ENCODE measurements at regions not wholly inside any gene's neighbourhood (a gene's known extent, or its start where the extent isn't known, plus 50 kb on each side); places are given as distances from the start of the nearest gene placed in this dataset.
"Not testable (repeated sequence)": the region's sequence is repeated elsewhere in the genome, so short reads cannot be mapped to it uniquely, and the experiment has no call there.

GRCh38 chr1:148679050-148679786 is 69.4 kb upstream of the NUDT4B start:
- not testable (repeated sequence) for H3K27ac Mint-ChIP-seq; H3K36me3 Mint-ChIP-seq; H3K4me1 Mint-ChIP-seq (ENCODE audit: low read depth in 2 of 2); H3K9me3 Mint-ChIP-seq; H3K27me3 Mint-ChIP-seq
- peak; percentile 71 to 75 for ATAC-seq
- peak; percentile 69 for DNase-seq (ENCODE audit: low spot score)
- H3K4me3 Mint-ChIP-seq = peak overlapping the region; percentile 69

GRCh38 chr1:148679787-148680326 is 68.7 kb upstream of the NUDT4B start:
- H3K27me3 Mint-ChIP-seq; H3K36me3 Mint-ChIP-seq; H3K9me3 Mint-ChIP-seq; H3K4me1 Mint-ChIP-seq (ENCODE audit: low read depth in 2 of 2); DNase-seq (ENCODE audit: low spot score); H3K27ac Mint-ChIP-seq: not testable (repeated sequence)
- H3K4me3 Mint-ChIP-seq = peak overlapping the region; percentile 69
- ATAC-seq = peak; percentile 89 to 90

GRCh38 chr1:148686735-148687134 is 61.8 kb upstream of the NUDT4B start:
- not testable (repeated sequence) for ATAC-seq; H3K9me3 Mint-ChIP-seq; H3K27ac Mint-ChIP-seq; H3K4me1 Mint-ChIP-seq (ENCODE audit: low read depth in 2 of 2); H3K4me3 Mint-ChIP-seq; H3K36me3 Mint-ChIP-seq; H3K27me3 Mint-ChIP-seq; DNase-seq (ENCODE audit: low spot score)

- H3K9me3 Mint-ChIP-seq; H3K27me3 Mint-ChIP-seq; H3K4me1 Mint-ChIP-seq (ENCODE audit: low read depth in 2 of 2); H3K4me3 Mint-ChIP-seq; H3K27ac Mint-ChIP-seq; ATAC-seq; DNase-seq (ENCODE audit: low spot score); H3K36me3 Mint-ChIP-seq: not testable (repeated sequence)
Observed at GRCh38 chr1:148687376-148687775, 61.2 kb upstream of the NUDT4B start.
